GM18508 (cell line): ENCODE measurements at regions not wholly inside any gene's neighbourhood (a gene's known extent, or its start where the extent isn't known, plus 50 kb on each side); places are given as distances from the start of the nearest gene placed in this dataset.
"Not testable (repeated sequence)": the region's sequence is repeated elsewhere in the genome, so short reads cannot be mapped to it uniquely, and the experiment has no call there.

ENCODE experiments used
- ATAC-seq: cut with Tn5 transposase; IDR thresholded peaks from one replicate; pipeline ENCODE4 v1.9.1; 2021; ENCODE audit warnings: moderate number of reproducible peaks; ENCODE audit not compliant: insufficient read depth, unreplicated experiment

- no peak for ATAC-seq
Measured at GRCh38 chr11:91011503-91011902, 788.7 kb upstream of the CHORDC1 start.

DNA sequence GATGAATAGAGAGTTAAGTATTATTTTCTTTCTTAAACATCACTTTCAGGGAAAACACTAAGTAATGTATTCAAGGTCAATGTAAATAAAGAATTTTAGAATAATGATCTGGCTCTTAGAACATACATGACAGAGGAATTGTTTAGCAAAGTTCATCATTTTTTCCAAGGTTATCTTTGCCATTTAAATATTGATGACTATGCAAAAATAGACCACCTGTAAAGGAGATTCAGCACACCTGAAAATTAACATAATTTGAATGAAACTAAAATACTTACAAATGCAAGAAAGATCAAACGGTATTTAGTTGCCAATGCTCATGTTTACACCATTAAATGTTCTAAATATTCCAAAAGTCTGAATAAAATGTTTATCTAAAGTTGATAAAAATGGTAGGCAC, 782.6 kb upstream of the CHORDC1 start:
- ATAC-seq: no peak

DNA sequence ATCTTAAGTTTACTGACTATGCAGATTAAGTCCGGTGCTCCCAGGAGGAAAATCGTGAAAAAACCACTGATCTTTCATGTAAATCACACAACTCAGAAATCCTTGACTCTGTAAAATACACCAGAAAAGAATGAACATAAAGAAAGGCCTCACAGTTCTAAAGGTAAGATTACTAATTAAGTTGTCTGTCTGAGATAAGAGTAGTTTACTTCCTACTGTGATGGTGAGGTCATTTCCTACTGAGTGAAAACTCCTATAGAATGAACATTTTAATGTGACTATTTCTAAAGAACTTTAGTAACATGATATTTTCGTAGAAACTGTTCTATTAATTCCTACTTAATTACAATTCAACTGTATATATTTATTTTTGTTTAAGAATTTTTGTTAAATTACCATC, 774.4 kb upstream of the CHORDC1 start:
- no peak for ATAC-seq

GRCh38 chr11:90972159-90972558, 749.3 kb upstream of the CHORDC1 start:
- not testable (repeated sequence) for ATAC-seq

- ATAC-seq: no peak
Measured at GRCh38 chr11:90947930-90948329, 725.1 kb upstream of the CHORDC1 start.

DNA sequence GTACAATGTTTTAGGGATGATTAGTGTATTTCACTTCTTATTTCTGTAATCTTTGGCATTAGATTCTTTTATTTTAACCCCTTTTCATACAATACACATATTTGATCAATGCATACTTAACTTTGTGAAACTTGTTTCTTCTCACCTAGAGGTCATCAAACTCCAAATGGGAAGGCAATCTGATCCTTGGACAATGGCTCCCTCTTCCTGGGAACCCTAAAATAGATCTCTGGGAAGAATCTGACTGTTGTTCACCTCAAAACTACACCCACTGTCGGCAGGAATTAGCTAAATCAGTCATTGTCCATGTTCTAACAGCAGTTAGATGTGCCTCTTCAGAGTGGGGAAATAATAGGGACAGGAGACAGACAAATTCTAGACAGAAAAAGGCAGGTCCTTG, 707.4 kb upstream of the CHORDC1 start:
- ATAC-seq: no peak

GRCh38 chr11:90919332-90919731, 696.5 kb upstream of the CHORDC1 start:
- no peak for ATAC-seq

GRCh38 chr11:90916706-90917105, 693.9 kb upstream of the CHORDC1 start:
- ATAC-seq: no peak

- no peak for ATAC-seq
Measured at GRCh38 chr11:90913131-90913668, 690.4 kb upstream of the CHORDC1 start.

- no peak for ATAC-seq
Measured at GRCh38 chr11:90912631-90913030, 689.8 kb upstream of the CHORDC1 start.

DNA sequence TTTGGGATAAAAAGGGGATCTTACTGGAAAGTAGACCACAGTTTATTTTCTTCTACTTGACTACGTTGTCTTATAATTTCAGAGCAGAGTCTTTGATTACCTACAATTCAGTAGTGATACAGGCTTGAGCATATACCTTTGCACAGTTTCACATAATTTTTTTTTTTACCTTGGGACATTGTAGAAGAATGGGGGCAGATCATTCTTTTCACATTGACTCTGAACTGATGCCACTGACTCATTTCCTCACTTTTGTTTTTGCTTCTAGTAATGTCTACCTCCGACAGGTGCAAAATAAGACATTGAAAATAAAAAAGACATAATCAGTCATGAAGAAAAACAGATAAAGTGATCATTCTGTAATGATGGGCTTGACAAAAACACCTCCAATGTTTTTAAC, 688.3 kb upstream of the CHORDC1 start:
- no peak for ATAC-seq

DNA sequence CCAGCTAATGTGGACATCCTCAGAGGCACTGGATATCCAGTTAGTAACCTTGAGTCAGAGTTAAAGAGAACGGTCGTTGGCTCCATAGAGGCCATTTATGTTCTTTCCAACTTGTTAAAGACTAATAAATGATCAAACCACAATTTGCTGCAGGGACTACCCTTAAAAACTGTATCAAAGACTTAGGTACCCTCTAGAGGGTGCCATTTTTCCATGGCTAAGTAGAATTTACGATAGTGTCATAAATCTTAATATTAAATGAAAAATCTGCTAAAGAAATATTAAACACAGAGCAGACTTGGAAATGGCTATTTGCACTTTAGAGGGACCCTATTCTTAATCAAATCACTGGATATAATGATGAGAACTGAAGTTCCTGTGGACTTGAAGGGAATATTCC, 685.2 kb upstream of the CHORDC1 start:
- no peak for ATAC-seq

DNA sequence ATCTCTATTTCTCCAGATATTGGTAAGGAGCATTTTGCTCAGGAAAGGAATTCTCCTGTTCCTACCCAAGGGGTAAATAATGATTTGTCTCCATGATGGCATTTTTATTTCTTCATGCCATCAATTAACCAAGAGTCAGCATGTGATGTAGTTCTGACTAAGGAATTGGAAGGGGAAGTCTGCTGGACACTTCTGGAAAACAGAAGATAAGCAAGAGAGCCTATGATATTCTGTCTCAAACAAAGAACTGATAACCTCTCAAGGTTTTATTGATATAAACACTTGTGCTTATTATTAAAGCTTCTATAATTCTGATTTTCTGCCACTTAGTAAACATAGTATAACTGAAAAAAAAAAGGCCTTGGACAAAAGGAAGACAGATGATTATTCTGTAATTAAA, 673.0 kb upstream of the CHORDC1 start:
- ATAC-seq: no peak

GRCh38 chr11:90890347-90890746, 667.5 kb upstream of the CHORDC1 start:
- ATAC-seq: no peak

- ATAC-seq: no peak
Measured at GRCh38 chr11:90884181-90884580, 661.3 kb upstream of the CHORDC1 start.

GRCh38 chr11:90874986-90875385, 652.1 kb upstream of the CHORDC1 start:
- no peak for ATAC-seq

DNA sequence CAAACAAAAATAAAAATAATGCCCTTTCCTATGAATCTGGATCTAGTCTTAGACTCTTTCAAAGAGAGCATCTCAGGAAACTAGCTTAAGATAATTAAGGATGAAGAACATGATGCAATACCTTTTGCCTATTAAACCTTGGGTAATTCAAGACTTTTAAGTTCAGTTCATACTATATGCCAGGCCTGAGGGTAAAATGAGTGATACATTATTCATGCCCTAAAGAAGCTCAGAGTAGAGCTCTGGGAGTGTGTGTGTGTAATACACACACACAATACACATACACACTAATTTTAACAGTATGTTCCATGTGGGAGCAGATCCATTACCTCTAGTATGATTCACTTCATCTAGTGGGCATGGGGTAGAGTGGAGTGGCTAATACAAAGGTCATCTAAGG, 651.4 kb upstream of the CHORDC1 start:
- no peak for ATAC-seq

DNA sequence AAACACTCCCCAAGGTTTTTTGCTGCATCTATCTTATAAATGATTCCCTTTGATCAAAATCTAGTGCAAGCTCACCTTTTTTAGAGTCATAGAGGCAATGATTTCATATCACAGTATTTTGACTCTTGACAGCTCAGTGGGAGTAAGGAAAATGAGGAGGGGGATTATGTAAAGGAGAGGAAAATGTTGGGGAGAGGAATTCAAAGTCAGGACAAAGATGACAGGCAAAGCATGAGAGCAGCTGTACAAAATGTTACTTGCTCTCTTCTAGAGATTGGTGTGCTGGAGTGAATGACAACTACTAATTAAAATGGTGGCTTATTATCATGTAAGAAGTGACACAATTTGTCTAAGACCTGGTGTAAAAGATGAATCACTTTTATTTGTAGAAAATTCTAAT, 644.6 kb upstream of the CHORDC1 start:
- ATAC-seq: no peak

- no peak for ATAC-seq
Measured at GRCh38 chr11:90856790-90857189, 633.9 kb upstream of the CHORDC1 start.

GRCh38 chr11:90855531-90855930, 632.7 kb upstream of the CHORDC1 start:
- no peak for ATAC-seq

DNA sequence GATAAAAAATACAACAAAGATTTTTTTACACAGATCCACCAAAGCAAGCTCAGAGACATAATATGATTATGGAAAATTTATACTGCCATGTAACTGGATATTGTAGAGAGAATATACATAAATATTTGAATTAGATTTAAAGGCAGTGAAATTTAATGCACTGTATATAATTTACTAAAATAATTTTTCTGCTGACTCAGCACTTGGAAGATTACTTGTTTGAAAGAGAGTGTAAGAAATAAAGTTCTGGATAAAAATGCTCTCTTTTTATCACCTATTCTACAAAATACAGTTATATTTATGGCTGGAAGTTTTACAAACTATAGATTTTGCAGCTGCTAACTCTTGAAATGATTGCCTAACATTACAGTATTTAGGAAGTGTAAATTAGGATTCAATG, 628.3 kb upstream of the CHORDC1 start:
- no peak for ATAC-seq

- ATAC-seq: no peak
Measured at GRCh38 chr11:90849312-90849711, 626.5 kb upstream of the CHORDC1 start.

DNA sequence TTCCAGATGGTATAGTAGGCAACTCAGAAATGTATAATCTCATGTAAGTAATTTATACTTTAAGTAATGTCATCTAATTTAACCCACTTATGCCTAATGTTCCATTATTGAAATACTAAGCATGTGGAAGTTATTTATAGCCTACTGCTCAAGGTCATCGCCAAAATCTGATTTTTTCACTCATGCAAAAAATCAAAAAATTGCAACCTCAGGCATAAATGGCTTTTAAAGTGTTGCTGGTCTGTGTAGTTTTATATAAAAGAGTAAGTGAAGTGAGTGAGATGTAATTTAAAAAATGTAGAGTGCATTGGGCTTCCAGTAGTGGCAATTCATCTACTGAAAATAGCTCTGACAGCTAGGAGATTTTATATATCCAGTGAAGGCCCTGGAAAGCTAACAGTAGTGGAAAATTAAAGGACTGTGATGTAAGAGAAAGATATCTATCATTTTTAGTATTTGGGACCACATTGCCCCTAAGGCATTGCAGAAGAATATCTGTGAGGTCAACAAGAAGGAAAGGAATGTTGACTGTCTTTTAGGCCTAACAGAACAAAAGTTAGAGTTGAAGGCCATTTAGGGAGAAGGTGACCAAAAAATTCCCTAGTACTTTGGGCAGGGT, 624.5 kb upstream of the CHORDC1 start:
- no peak for ATAC-seq
